HG03354 (cell line): ENCODE measurements at regions not wholly inside any gene's neighbourhood (a gene's known extent, or its start where the extent isn't known, plus 50 kb on each side); places are given as distances from the start of the nearest gene placed in this dataset.
A peak's percentile ranks its signal among the peaks of the same experiment; 100 is the strongest.
"Not testable (repeated sequence)": the region's sequence is repeated elsewhere in the genome, so short reads cannot be mapped to it uniquely, and the experiment has no call there.

Experiments
- ATAC-seq: cut with Tn5 transposase; IDR thresholded peaks from one replicate; pipeline ENCODE4 v1.9.1; 2021; ENCODE audit warnings: mild to moderate bottlenecking; ENCODE audit not compliant: unreplicated experiment, poor library complexity, severe bottlenecking

DNA sequence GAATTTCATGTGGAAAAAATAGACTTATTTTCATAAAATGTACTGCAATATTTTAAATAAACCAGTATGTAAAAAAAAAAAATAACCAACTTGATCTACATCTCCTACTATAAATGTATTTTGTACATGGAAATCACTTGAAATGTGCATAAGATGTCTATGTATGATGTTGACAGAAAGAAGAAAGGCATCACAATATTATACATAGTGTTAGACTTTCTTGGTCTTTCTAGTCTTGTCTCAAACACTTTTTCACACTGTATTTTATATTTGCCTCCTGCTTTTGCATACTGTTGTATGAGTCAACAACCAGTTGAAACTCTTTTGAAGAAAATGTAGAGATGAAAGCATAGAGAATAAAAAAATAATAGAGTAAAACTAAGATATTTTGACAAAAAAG is 352.4 kb upstream of the MGAT4C start:
- ATAC-seq = no peak

DNA sequence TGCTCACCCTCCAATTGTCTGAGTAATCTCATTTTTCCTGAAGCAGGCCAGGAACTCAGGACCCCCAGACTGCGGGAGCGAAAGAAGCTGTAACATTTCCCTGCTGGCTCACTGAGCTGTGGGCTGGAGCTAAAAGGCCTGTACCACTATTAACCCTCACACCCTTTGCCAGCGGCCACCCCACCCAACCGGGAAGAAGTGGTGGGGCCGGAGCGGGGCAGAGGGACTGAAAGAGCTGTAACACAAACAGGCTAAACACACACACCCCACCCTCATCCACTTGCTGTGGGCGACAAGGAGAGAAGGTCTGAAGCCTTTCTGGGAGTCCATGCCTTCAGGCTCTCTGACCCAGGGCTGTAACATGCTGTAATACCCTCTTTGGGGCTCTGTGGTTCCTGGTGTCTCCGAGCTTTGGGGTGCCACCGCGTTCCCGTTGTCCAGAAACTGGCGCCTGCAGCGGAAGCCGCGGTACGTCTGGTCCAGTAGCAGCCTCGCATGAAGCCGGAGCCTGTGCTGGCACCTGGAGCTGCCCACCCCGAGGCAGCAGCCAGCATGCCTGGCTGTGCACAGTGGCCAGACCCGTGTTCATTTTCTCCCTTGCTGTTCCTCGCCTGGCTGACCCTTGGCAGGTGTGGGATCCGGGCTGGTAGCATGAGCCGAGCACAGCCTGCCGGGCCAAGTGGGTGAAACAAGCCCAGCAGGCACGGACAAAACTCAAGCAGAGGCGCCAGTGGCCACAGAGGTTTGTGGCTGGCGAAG is 345.5 kb upstream of the MGAT4C start:
- ATAC-seq = no peak

DNA sequence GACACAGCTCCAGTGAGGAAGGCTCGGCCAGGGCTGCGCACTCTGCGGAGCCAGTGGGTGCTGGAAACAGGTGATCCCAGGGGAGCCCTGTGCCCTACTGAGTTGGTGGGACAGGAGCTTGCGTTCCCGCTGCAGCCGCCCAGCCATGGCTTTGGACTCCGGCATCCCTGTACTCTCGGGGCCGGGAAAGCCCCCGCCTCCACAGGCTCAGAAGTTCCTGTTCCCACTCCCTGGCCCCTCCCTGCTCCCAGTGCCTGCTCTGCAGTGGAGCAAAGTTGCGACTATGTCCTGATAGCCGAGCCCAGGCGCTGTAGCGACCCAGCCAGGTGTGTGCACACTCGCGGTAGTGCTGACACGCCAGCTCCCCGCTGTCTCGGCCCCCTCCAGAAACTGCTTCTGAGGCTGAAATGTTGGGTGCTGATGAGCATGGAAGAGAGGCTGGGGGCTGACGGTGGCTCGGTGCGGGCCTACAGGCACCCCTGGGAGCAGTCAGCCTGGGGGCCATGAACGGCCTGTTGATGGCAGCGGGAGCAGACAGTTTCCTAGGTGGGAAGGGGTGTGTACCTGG is 344.6 kb upstream of the MGAT4C start:
- ATAC-seq = no peak

DNA sequence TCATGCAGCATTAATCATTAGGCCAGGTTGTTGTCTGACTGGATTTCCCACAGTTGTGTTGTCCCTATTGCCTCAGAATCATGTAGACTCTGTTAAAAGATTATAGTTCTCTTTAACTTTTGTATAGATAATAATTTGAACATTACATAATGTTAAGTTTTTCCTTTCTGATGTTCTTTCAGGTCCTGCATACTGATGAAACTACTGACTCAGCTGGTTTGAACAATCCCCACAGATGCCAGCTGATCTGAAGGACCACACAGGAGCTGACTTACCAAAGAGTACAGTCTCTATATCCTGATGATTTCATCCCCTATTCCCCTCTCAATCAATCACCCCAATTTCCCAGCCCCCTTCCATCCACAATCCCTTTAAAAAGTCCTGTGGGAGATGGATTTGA is 341.2 kb upstream of the MGAT4C start:
- ATAC-seq = no peak

DNA sequence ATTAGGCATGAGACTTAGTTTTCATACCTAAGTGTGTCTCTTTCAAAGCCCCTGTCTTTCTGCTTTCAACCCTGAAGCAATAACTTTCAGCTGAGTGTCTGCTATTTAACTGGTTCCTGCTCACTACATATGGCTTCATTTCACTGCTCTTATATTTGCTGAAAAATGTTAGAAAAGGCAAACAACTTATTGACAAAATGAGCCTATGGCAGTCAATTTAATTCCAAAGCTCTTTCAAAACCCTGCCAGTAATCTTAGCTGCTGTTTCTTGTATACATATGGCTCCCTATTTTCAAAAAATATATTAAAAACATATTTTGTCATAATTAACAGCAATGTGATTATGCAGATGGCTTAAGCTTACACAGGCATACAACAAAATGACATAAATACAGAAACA is 334.1 kb upstream of the MGAT4C start:
- no peak for ATAC-seq

DNA sequence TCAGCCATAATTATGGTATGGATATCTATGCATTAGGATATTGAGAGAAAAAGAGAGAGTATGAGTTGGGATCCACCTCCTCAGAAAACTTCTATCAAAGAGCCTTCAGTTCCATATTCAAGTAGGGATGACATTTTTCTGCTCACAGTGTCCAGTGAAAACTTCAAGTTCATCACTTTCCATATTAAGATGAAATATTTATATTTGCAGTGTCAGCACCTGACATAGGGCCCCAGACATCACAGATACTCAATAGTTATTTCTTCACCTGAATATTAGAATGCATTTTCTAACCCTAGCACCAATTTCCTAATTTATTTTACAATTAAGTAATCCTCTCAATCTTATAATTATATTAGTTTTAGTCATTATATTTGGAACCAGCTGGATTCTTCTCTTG is 318.0 kb upstream of the MGAT4C start:
- ATAC-seq = no peak

DNA sequence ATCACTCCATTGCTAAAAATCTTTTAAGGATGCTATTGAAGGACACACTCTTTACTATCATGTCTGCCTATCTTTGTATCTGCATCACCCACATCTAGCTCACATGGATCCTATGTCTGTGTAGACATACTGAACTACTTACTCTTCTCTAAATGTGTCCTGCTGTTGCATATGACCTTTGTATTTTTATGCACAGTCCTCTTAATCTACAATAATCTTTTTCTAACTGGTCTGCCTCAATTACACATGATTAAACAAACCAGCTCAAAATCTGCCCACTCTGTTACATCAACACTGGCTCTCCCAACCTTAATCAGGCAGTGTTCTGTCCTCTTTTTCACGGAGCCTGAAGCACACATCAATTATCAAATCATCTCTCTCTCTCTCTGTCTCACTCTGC is 316.3 kb upstream of the MGAT4C start:
- no peak for ATAC-seq

DNA sequence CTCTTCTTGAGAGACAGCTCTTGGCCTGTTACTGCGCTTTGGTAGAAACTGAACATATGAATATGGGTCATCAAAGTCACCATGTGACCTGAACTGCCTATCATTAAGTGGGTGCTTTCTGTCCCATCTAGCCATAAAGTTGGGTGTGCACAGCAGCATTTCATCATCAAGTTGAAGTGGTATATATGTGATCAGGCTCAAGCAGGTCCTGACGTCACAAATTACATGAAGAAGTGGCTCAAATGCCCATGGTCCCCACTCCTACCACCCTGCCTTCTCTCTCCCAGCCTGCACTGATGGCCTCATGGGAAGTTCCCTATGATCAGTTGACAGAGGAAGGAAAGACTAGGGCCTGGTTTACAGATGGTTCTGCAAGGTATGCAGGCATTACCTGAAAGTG is 308.8 kb upstream of the MGAT4C start:
- ATAC-seq = no peak

DNA sequence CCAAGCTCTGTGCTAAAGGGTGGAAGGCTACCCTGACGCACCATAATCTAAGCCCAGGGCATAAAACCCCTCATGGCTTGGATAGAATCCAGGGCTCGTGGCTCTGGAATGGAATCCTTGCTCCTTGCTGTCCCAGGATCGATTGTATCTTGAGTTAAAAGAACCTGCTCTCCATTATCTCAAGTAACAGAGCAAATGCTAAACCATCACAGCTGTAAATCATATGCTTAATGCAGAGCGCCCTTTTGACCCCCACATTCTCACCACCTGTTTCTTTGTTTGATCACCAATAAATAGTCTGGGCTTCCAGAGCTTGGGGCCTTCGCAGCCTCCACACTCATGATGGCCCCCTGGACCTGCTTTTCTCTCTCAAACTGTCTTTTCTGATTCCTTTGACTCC is 299.3 kb upstream of the MGAT4C start:
- ATAC-seq = not testable (repeated sequence)

DNA sequence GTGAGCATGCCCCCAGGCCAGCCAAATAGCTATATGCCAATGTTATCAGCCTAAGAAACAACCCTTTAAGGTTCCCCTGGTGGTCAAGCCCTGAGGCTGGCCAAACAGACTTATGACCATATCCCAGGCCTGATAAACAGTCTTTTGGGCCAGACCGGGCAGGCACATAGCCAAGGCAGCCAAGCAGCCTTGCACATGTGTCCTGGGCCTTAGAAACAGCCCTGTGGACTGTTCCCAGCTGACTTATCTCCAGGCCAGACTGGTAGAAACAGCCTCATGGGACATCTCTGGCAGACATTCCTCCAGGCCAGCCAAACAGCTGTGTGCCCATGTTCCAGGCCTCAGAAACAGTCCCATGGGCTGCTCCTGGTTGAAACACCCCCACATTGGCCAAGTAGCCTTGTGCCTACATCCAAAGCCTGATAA is 295.0 kb upstream of the MGAT4C start:
- no peak for ATAC-seq

DNA sequence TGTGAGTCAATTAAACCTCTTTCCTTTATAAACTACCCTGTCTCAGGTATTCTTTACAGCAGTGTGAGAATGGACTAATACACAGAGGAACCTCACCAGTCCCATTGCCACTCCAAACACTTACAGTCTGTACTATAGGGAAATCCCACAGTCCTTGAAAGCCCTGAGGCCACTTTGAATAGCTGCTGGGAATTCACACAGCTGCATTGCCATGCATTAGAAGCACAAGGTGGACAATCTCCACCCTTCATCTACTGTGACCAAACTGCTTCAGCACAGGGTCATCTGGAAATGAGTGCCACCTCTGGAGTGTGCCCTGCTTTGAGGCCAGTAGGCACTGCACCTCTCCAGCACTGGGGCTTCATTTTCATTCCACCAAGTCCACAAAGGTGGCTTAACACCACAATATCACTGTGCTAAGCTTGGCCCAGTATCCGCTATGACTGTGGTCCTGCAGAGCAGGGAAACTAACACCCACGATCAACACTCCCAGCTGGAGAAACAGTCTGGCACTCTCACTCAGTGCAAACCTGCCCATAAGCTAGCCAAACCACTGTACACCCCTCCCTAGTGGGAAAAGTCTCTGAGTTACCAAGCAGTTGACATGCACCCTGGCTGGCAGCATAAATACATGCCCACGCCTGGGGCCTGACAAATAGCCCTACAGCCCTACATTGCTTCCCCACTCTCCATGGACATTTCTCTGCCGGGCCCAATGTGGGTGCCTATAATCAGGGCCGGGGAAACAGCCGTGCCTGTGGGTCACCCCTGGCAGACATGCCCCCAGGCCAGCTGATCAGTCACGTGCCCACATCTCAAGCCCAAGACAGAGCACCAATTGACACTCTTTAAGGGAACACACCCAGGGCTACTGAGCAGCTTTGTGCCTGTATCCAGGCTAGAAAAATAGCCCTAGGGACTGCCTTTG is 294.3 kb upstream of the MGAT4C start:
- no peak for ATAC-seq

DNA sequence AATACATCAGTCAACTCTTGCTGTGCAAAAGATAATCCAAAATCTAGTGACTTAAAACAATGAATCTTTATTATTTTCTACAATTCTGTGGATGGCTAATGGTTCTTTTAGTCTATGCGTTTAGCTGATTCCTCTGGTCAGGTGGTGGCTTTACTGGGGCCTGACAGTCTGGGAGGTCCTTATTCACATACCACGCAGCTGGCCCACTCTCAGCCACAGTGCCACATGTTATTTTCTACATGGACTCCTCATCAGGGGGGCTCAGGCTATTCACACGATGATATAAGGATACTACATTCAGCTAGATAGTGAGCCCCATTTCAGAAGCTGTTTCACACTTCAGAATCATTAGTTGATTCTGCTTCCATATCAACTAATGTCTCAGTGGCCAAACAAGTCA is 287.5 kb upstream of the MGAT4C start:
- no peak for ATAC-seq

DNA sequence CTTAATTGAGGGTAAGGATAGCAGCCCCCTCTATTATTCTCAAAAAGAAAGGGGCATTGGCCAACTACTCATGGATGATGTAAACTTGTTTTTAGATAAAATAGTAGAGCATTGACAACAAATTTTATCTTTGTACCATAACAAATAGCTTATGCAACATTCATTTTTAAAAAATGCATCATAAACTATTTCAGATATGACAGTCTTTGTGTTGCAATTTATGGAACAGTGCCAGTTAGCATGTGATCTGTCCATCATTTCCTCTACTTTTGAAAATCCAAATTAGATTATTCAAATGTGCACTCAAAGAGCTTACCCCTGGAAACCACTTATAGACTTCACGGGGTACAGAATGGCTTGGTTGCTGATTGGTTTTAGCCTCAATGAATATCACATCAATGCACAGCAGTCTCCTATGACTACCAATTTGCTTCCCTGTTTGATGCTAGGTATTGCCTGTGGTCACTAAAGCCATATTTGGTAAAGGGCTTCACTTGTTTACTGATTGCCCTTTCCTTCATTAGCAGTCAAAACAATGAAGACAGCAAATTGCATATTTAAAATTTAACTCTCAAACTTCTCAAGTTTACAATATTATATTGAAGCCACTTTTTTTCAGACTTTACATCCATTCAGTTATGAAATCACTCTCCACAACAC is 274.9 kb upstream of the MGAT4C start:
- no peak for ATAC-seq

DNA sequence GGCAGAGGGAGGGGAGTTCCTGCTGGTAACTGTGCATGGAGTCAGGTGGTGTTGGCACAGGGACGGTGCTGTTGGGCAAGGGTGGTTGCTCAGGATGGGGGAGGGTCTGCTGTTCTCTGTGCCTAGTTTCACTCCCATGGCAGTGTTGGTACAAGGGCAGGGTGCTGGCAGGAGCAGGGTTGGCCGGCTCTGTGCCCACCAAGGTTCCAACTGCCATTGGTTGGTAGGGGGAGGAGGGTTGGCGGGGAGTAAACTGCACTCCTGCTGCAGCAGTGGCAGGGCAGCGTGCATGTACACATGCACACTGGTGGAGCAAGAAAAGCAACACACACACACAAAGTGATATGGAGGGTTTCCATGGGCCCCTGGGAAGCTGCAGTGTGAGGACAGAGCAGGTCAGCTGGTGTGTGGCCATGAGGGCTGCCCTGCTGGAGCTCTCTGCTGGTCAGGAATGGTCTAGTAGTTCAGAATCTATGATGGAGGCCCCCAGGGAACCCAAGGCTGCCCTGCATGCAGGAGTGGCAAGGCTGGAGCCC is 269.9 kb upstream of the MGAT4C start:
- ATAC-seq = no peak

DNA sequence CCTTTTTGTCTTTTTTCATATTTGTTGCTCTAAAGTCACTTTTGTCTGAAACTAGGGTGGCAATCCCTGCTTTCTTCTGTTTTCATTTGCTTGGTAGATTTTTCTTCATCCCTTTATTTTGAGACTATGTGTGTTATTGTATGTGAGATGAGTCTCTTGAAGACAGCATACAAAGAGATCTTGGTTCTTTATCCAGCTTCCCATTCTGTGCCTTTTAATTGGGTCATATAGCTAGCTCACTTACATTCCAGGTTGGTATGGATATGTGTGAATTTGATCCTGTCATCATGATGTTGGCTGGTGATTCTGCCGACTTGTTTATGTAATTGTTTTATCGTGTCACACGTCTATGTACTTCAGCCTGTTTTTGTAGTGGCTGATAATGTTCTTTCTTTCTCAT is 267.7 kb upstream of the MGAT4C start:
- no peak for ATAC-seq

DNA sequence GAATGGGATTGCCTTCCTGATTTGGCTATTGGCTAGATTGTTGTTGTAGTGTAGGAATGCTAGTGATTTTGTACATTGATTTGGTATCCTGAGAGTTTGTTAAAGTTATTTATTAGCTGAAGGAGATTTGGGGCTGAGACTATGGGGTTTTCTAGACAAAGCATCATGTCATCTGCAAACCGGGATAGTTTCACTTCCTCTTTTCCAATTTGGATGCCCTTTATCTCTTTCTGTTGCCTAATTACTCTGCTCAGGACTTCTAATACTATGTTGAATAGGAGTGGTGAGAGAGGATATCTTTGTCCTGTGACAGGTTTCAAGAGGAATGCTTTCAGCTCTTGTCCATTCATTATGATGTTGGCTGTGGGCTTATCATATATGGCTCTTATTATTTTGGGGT is 265.7 kb upstream of the MGAT4C start:
- no peak for ATAC-seq

DNA sequence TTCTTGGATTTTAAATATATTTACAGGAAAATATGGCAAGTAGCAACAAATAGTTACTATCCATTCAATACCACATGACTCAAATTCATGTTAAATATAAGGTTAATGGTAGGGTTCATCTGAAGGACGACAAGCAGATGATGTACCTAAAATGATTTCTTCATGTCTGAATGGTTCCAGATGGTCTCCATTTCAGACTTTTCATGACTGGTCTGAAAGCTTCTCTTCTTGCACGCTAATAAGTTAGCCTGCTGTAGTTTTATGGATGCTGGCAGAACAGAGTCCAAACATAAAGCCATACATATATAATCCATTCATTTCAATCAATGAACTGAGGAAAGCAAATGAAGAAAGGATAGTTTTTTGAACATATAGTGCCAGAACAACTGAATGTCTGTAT is 257.0 kb upstream of the MGAT4C start:
- peak; percentile 19 for ATAC-seq

DNA sequence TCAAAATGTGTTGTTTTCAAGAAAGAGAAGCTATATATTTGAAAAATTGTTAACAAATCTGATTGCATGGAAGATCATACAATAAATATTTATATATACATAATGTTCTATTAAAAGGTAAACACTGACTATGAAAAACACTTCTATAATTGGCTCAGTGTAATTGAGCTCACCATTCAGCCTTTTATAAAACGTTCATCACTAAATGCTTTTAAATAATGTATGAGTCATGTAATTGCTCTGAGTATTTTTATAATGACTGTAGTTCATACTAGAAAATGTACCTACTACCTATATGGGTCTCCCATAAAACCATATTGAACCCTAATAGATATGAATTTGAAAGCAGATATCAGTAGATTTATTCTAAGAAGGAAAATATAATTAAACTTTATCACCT is 240.4 kb upstream of the MGAT4C start:
- ATAC-seq = no peak

DNA sequence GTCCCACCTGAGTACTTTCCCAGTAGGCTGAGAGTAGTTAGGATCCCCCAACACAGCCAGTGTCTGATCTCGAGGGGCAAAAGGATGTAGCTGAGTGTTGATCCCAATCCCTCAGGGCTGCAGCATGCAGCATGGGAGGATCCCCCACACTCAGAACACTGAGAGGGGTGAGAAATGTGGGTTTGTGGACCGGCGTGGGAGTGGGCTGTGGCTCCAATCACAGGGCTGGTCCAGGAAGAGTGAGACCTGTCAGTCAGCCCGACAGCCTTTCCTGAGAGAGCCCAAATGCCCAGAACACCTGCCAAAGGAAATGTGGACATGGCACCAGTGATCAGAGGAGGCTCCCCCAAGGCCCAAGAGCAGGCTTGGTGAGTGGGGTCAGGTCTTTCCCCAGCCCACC is 228.3 kb upstream of the MGAT4C start:
- ATAC-seq = no peak

DNA sequence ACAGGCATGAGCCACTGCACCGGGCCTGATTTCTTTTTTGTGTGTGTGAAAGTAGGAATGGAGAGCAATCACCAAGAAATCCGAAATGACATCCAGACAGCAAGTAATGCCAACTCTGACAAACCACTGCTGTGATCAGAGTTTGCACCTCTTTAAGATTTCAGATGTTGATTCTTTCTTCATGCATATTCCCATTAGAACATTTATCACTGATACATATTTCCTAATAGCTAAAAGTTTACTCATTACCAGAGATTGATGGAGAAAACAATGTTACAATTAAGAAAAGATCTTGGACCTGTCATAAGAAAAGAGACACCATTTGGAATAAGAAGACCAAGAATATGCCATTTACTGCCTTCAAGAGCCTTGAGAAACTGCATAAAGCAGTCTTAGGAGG is 217.0 kb upstream of the MGAT4C start:
- no peak for ATAC-seq
